IMR-90 (cell line): ENCODE measurements at regions not wholly inside any gene's neighbourhood (a gene's known extent, or its start where the extent isn't known, plus 50 kb on each side); places are given as distances from the start of the nearest gene placed in this dataset.

ENCODE experiments used
- ATAC-seq: fragments of 200-7000 bp; cut with Tn5 transposase; 2 replicates; pipeline ENCODE4 v1.9.1; 2020; ENCODE audit warnings: low read depth, mild to moderate bottlenecking, moderate library complexity
- BruUV-seq: library from RNA; stranded (reverse); fragments of 400-500 nt; replicated peaks from 2 replicates; lab custom pipeline; 2021; lab: Mats Ljungman, UMichigan
- CTCF ChIA-PET: fragments of 300-600 bp; formaldehyde crosslinking; extraction: SDS; loops from one replicate; lab custom pipeline; 2021; ENCODE audit warnings: antibody characterized with exemption; lab: Yijun Ruan, JAX
- POLR2A ChIA-PET: fragments of 300-600 bp; sonication (Branson Sonifier 250); formaldehyde crosslinking; loops from one replicate; lab custom pipeline; 2022; ENCODE audit warnings: antibody characterized with exemption; ENCODE audit not compliant: unreplicated experiment; lab: Charles Lee
- DNase-seq: peaks from one replicate; pipeline ENCODE4 v3.0.0; 2013
- H2AFZ ChIP-seq: replicated peaks from 2 replicates; pipeline ENCODE3; 2013; ENCODE audit warnings: low read length, mild to moderate bottlenecking; ENCODE audit not compliant: poor library complexity
- H2AK5ac ChIP-seq: 2 replicates; pipeline ENCODE4 v1.6.1; 2013; ENCODE audit warnings: low read depth, low read length, inconsistent platforms
- H2AK9ac ChIP-seq: replicated peaks from 2 replicates; pipeline ENCODE3; 2013; ENCODE audit warnings: mild to moderate bottlenecking, low read depth, low read length, moderate library complexity; ENCODE audit not compliant: poor library complexity
- H2BK120ac ChIP-seq: 2 replicates; pipeline ENCODE4 v1.6.1; 2013; ENCODE audit warnings: low read depth, low read length, inconsistent platforms
- H2BK15ac ChIP-seq: 3 replicates; pipeline ENCODE4 v1.6.1; 2013; ENCODE audit warnings: low read depth, low read length, inconsistent platforms
- H2BK20ac ChIP-seq: 2 replicates; pipeline ENCODE4 v1.6.1; 2013; ENCODE audit warnings: low read depth, mild to moderate bottlenecking, inconsistent platforms, low read length, moderate library complexity
- H2BK5ac ChIP-seq: 2 replicates; pipeline ENCODE4 v1.6.1; 2013; ENCODE audit warnings: mild to moderate bottlenecking, low read depth, low read length, inconsistent platforms; ENCODE audit not compliant: poor library complexity, severe bottlenecking
- H3K14ac ChIP-seq: replicated peaks from 2 replicates; pipeline ENCODE4 v1.6.1; 2013; ENCODE audit warnings: low read depth, low read length, inconsistent platforms
- H3K18ac ChIP-seq: 2 replicates; pipeline ENCODE4 v1.6.1; 2013; ENCODE audit warnings: low read depth, low read length, control low read depth
- H3K23ac ChIP-seq: 2 replicates; pipeline ENCODE4 v1.6.1; 2013; ENCODE audit warnings: low read depth, low read length, inconsistent platforms
- H3K27ac ChIP-seq: 2 replicates; pipeline ENCODE4 v1.5.1; 2013; ENCODE audit warnings: mild to moderate bottlenecking, control low read depth, low read length; ENCODE audit not compliant: insufficient read depth
- H3K27me3 ChIP-seq: 2 replicates; pipeline ENCODE4 v1.6.1; 2013; ENCODE audit warnings: low read length; ENCODE audit not compliant: control insufficient read depth, insufficient read depth
- H3K36me3 ChIP-seq: 2 replicates; pipeline ENCODE4 v1.6.1; 2013; ENCODE audit warnings: low read length, mixed read lengths; ENCODE audit not compliant: control insufficient read depth, insufficient read depth
- H3K4ac ChIP-seq: 2 replicates; pipeline ENCODE4 v1.6.1; 2013; ENCODE audit warnings: low read depth, low read length, inconsistent platforms
- H3K4me1 ChIP-seq: 2 replicates; pipeline ENCODE4 v1.6.1; 2013; ENCODE audit warnings: low read length, mixed read lengths; ENCODE audit not compliant: control insufficient read depth, insufficient read depth
- H3K4me2 ChIP-seq: 2 replicates; pipeline ENCODE4 v1.6.1; 2013; ENCODE audit warnings: low read depth, mild to moderate bottlenecking, control low read depth, low read length, moderate library complexity
- H3K4me3 ChIP-seq: 2 replicates; pipeline ENCODE4 v1.5.1; 2013; ENCODE audit warnings: low read depth, mild to moderate bottlenecking, control low read depth, low read length, moderate library complexity; ENCODE audit not compliant: insufficient read depth
- H3K56ac ChIP-seq: 2 replicates; pipeline ENCODE4 v1.6.1; 2013; ENCODE audit warnings: low read length, inconsistent platforms; ENCODE audit not compliant: insufficient read depth; ENCODE audit errors: extremely low read depth
- H3K79me1 ChIP-seq, 2 experiments: 2 replicates each; pipeline ENCODE4 v1.6.1; 2013; ENCODE audit warnings: low read length in 2 of 2, inconsistent platforms in 1 of 2, low read depth in 1 of 2
- H3K9ac ChIP-seq: 2 replicates; pipeline ENCODE4 v1.6.1; 2013; ENCODE audit warnings: low read depth, low read length, control low read depth
- H3K9me1 ChIP-seq: 2 replicates; pipeline ENCODE4 v1.6.1; 2013; ENCODE audit warnings: low read length, inconsistent platforms; ENCODE audit not compliant: insufficient read depth
- H3K9me3 ChIP-seq: 2 replicates; pipeline ENCODE4 v1.6.1; 2013; ENCODE audit warnings: low read length; ENCODE audit not compliant: control insufficient read depth, insufficient read depth
- H4K20me1 ChIP-seq: 2 replicates; pipeline ENCODE4 v1.6.1; 2013; ENCODE audit warnings: low read length, inconsistent platforms; ENCODE audit not compliant: insufficient read depth
- H4K5ac ChIP-seq: 2 replicates; pipeline ENCODE4 v1.6.1; 2013; ENCODE audit warnings: mild to moderate bottlenecking, low read depth, low read length, control low read depth
- H4K8ac ChIP-seq, 2 experiments: 2 replicates each; pipeline ENCODE4 v1.6.1; 2013; ENCODE audit warnings: low read depth in 2 of 2, low read length in 2 of 2, control low read depth in 1 of 2, inconsistent platforms in 1 of 2
- H4K91ac ChIP-seq: 2 replicates; pipeline ENCODE4 v1.6.1; 2013; ENCODE audit warnings: low read depth, low read length, inconsistent platforms; ENCODE audit not compliant: insufficient read depth
- BHLHE40 ChIP-seq: fragments of 150-350 bp; IDR thresholded peaks from 2 replicates; pipeline ENCODE4 v1.6.1; 2016; ENCODE audit warnings: mild to moderate bottlenecking, low read depth, low read length
- CEBPB ChIP-seq: IDR thresholded peaks from 2 replicates; pipeline ENCODE4 v1.6.1; 2012; ENCODE audit warnings: low read depth, low read length, improper control_type of control experiment
- CHD1 ChIP-seq: IDR thresholded peaks from 2 replicates; pipeline ENCODE4 v1.6.1; 2012; ENCODE audit warnings: low read depth, low read length, improper control_type of control experiment
- CTCF ChIP-seq: conservative IDR thresholded peaks from 2 replicates; pipeline ENCODE4 v1.5.1; 2012; ENCODE audit warnings: mild to moderate bottlenecking, low read depth, low read length, improper control_type of control experiment
- ELK1 ChIP-seq: fragments of 150-350 bp; IDR thresholded peaks from 2 replicates; pipeline ENCODE4 v1.6.1; 2016; ENCODE audit warnings: low read depth, mild to moderate bottlenecking, low read length, moderate library complexity, borderline replicate concordance
- FOS ChIP-seq: fragments of 150-350 bp; IDR thresholded peaks from 2 replicates; pipeline ENCODE4 v1.6.1; 2016; ENCODE audit warnings: low read depth, low read length
- MAFK ChIP-seq: IDR thresholded peaks from 2 replicates; pipeline ENCODE4 v1.6.1; 2012; ENCODE audit warnings: low read depth, low read length, improper control_type of control experiment
- MXI1 ChIP-seq: IDR thresholded peaks from 2 replicates; pipeline ENCODE4 v1.6.1; 2012; ENCODE audit warnings: low read depth, mild to moderate bottlenecking, low read length, moderate library complexity, borderline replicate concordance
- NFE2L2 ChIP-seq: fragments of 150-350 bp; IDR thresholded peaks from 2 replicates; pipeline ENCODE4 v1.6.1; 2016; ENCODE audit warnings: low read depth, mild to moderate bottlenecking, low read length
- POLR2A ChIP-seq: IDR thresholded peaks from 2 replicates; pipeline ENCODE4 v1.6.1; 2012; ENCODE audit warnings: mild to moderate bottlenecking, low read depth, low read length
- RAD21 ChIP-seq: IDR thresholded peaks from 2 replicates; pipeline ENCODE4 v1.6.1; 2012; ENCODE audit warnings: low read length, improper control_type of control experiment
- RCOR1 ChIP-seq: IDR thresholded peaks from 2 replicates; pipeline ENCODE4 v1.6.1; 2012; ENCODE audit warnings: mild to moderate bottlenecking, low read length, improper control_type of control experiment; ENCODE audit not compliant: insufficient replicate concordance
- SMC3 ChIP-seq: fragments of 150-350 bp; IDR thresholded peaks from 2 replicates; pipeline ENCODE4 v1.6.1; 2016; ENCODE audit warnings: low read depth, mild to moderate bottlenecking, antibody characterized with exemption, low read length, moderate library complexity
- USF2 ChIP-seq: fragments of 150-350 bp; IDR thresholded peaks from 2 replicates; pipeline ENCODE4 v1.6.1; 2017; ENCODE audit warnings: mild to moderate bottlenecking, antibody characterized with exemption, low read length, low read depth
- WGBS, 2 experiments: methylation state at CpG; one replicate each; pipeline versions ENCODE4 v1.1.5 to v1.1.7; 2013; ENCODE audit warnings: missing lambda C conversion rate in 2 of 2; ENCODE audit not compliant: insufficient read length in 1 of 2; ENCODE audit errors: extremely low coverage in 2 of 2; 5-methylcytosine and 5-hydroxymethylcytosine counted together
- dilution Hi-C: fragments of 300-500 bp; cut with HindIII; formaldehyde crosslinking; loops from one replicate; pipeline ENCODE4 v1.14.3; 2018; ENCODE audit warnings: low sequenced_read_pairs; ENCODE audit not compliant: unreplicated experiment
- in situ Hi-C: fragments of 300-500 bp; cut with MboI; formaldehyde crosslinking; loops from 3 replicates; pipeline ENCODE4 v1.14.3; 2019; ENCODE audit warnings: low sequenced_read_pairs, inconsistent platforms, mixed read lengths
- intact Hi-C: fragments of 100-400 bp; cut with micrococcal nuclease; formaldehyde crosslinking; loops from 2 replicates; pipeline ENCODE4 v1.10.0; 2022

- H3K27ac ChIP-seq, result no peak overlapping the region
- H3K56ac ChIP-seq, result no peak overlapping the region
- no peak for DNase-seq
- H2BK20ac ChIP-seq, result no peak overlapping the region
- BruUV-seq, result no TSS peak
- H2BK120ac ChIP-seq, result no peak overlapping the region
- H3K4me1 ChIP-seq, result no peaks in the 10 kb centered on the region
- ChIA-PET POLR2A (no interaction called here), CTCF (no interaction called here)
- no peak overlapping the region for H3K23ac ChIP-seq
- no CpG with 5 or more reads among the region's 5 CpGs for WGBS, 2 experiments
- no peak overlapping the region for H2AK5ac ChIP-seq
- H3K18ac ChIP-seq, result no peak overlapping the region
- H3K4ac ChIP-seq, result no peak overlapping the region
- no peak overlapping the region for H3K4me3 ChIP-seq
- H2BK5ac ChIP-seq, result no peak overlapping the region
- H3K4me2 ChIP-seq, result no peak overlapping the region
- H3K36me3 ChIP-seq, result no peaks in the 10 kb centered on the region
- H3K79me1 ChIP-seq, result no peaks in the 10 kb centered on the region
- no peak overlapping the region for H4K91ac ChIP-seq
- H2BK15ac ChIP-seq, result no peak overlapping the region
- no peaks in the 10 kb centered on the region for H3K27me3 ChIP-seq
- ATAC-seq, result no peak
- H3K9me3 ChIP-seq, result no peaks in the 10 kb centered on the region
- intact Hi-C loops, result no loop called here
- TF ChIP-seq ELK1, result no peak
- TF ChIP-seq POLR2A, result no peak
- no peak for TF ChIP-seq CHD1
- no peak for TF ChIP-seq RCOR1
- TF ChIP-seq CEBPB, result no peak
- TF ChIP-seq MXI1, result no peak
- TF ChIP-seq FOS, result no peak
- no peak for TF ChIP-seq BHLHE40
- no peak for TF ChIP-seq USF2
- TF ChIP-seq SMC3, result no peak
- TF ChIP-seq MAFK, result no peak
- TF ChIP-seq CTCF, result no peak
- TF ChIP-seq NFE2L2, result no peak
- TF ChIP-seq RAD21, result no peak
- H4K5ac ChIP-seq, result no peak overlapping the region
- H2AFZ ChIP-seq, result no peak overlapping the region
- no peaks in the 10 kb centered on the region for H4K20me1 ChIP-seq
- H3K9me1 ChIP-seq, result no peaks in the 10 kb centered on the region
- dilution Hi-C loops, result no loop called here
- H3K9ac ChIP-seq, result no peak overlapping the region
- no peak overlapping the region for H2AK9ac ChIP-seq
- in situ Hi-C loops, result no loop called here
- H3K14ac ChIP-seq, result no peak overlapping the region
- H4K8ac ChIP-seq, result no peak overlapping the region
Observed at GRCh38 chr7:41346878-41347277, 356.0 kb downstream of the INHBA start.
